ENCODE measurements at regions not wholly inside any gene's neighbourhood (a gene's known extent, or its start where the extent isn't known, plus 50 kb on each side); places are given as distances from the start of the nearest gene placed in this dataset.

DNA sequence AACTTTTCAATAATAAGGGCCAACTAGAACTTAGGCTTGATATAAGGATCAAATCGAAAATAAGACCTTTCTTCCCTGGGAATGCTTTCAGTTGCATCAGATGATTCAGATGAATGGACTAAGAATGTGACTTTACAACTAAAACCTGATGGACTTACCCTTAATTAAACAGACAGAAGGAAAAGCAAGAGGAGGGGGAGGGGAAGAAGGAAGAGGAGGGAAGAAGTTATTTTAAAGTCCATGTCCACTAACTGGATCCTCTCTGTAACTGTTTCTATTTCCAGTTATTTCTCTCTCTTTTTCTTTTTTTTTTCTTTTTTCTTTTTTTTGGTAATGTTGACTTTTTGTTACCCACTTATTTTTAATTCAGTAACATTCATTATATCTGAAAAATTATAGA, 486.0 kb downstream of the MAFB start:
- DNase-seq, result no peak

DNA sequence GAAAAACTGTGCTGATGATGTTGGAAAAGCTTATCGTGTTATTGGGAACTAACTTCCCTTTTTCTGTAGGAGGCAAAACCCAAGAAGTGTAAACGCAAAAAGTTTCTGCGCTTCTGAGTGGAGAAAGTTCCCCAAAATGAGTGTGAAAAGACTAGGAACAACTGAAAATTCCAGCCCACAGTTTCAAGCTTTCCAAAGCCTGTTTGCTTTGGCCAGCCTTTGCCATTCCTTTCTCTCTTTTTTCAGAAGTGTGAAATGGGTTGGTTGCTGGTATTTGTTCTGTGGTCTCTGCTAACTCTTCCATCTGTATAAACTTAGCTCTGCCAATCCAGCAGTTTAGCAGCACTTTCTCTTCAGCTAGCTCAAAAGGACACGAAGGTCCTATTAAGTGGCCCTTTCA, 491.3 kb downstream of the MAFB start:
- peak; percentile 44 for DNase-seq

DNA sequence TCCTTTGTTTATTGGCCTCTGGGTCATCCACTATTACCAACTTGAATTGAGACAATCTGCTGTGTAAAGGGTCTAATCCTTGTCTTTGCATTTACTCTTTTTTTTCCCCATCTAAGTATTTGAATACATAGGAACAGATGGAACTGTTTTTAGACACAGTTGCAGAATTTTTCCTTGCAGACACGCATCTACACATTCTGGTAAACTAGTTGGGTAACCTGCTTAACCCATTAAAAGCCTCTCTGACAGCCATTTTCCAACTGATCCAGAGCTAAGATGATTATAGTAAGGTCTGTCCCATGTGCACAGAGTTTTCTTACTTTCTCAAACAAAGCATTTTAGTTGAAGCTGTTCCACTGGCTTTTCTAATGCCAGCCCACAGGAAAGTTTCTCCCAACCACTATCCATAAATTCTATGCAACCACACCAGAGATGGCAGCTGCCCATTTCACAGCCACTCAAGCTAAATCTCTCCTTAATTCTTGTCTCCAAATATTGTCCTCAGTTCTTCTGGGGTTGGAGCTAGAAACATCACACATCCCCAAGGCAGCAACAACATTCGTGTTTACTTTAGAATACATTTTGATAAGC, 492.1 kb downstream of the MAFB start:
- no peak for DNase-seq

DNA sequence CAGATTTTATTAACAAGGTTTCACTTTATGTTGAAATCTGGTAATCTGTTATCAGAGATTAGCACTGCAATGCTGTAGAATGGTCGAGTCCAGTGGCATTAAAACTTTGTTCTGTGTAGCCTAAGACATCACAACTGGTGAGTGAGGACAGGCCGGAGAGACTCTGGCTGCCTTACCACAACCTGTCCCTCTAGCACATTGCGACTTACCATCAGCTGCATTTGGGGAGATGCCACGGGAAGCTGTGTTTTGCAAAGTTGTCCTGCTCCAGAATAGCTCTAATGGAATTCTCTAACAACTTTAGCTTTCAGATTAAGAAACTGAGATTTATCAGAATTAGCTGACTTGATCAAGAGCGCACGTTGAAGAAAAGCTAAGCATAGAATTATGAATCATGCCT, 493.3 kb downstream of the MAFB start:
- no peak for DNase-seq

DNA sequence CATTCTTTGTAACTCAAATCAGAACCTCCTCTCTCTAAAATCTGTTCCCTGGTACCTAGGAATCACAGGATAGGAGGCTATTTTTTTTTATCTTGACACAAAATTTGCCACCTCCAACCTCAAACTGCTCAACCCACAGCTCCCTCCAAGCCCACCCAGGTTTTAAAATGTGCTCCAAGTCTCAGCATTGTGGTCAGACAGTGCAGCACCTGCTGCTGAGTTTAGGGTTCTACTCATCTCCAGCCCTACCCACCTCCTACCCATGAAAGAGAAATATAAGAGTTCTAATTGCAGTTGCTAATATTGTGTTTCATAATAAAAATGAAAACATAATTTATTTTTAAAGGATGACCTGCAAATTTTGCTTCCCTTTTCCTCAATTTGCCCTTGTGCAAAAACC, 496.5 kb downstream of the MAFB start:
- DNase-seq, result no peak

DNA sequence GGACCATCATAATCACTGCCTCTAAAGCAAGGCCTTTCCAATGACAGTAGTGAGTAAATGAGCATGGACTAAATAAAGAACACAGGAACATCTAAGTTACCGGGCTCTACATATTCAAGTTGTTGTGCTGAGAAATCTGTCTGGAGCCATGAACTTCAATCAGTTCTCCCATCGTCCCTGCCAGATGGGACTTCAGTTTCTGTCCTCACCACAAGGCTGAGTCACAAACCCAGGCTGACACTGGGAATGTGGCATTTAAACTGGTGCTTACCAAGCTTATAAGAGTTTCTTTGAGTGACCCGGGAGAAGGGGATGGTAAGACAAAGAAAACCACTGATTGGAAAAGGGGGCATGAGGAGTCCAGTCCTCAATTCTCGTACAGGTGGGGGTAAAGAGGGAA, 497.0 kb downstream of the MAFB start:
- DNase-seq, result no peak

DNA sequence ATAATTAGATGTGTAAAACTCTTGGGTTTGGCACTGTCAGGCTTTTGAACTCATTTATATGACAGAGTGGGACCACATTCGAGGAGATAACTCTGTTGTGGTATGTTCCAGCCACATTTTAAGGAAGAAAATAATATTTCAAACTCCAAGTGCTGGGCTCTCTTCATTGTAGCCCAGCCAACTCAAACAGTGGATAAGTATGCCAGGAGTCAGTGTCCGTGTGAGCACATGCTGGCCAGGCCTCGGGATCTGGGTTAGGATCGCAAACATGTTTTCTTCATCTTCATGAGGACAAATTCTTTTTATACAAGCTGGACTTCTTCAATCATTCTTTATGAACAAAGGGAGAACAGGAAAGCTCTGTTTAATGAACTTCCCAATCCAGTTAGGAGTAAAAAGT, 497.5 kb downstream of the MAFB start:
- no peak for DNase-seq

DNA sequence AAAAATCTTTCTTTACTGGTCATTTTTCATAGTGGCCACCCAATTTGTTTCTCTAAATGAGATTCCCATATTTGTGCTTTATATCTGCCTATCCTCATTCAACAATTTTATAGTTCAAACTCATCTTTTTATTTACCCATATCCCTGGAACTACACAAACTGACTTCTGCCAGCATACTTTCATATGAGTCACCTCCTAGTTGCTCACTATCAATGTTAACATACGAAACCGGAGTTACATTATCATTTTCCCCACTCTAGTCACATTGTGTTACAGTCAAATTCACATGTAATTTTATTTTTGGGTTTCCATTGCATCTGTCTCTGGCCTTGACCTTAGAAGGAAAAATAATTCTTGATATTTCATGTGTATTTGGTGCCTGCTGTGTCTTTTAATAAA, 499.4 kb downstream of the MAFB start:
- no peak for DNase-seq

DNA sequence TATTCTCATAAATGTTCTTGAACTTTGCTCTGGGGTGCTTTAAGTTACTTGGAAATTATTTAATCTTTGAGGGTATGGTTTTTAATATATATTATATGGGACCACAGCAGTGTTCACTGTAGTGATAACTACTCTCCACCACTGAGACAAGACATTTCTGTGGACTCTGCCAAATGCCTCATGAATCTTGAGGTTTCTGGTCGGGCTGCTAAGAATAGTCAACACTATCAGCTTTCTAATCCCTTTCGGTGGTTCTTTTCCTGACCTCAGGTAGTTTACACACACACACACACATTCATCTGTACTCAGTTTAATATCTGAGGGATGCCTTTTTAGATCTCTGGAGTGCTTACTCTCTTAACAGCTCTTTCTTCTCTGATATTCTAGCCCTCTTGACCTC, 500.7 kb downstream of the MAFB start:
- no peak for DNase-seq

DNA sequence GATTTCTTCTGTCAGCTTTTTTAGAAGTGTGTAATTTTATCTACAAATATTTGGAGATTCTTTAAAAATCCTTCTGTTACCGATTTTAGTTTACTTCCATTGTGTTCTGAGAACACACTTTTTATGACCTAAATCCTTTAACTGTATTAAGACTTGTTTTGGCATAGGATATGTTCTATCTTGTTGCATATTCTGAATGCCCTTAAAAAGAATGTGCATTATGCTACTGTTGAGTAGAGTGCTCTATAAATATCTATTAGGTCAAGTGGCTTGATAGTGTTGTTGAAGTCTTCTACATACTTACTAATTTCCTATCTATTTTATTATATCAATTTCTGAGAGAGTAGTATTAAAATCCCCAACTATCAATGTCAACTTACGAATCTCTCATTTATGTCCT, 502.2 kb downstream of the MAFB start:
- no peak for DNase-seq

DNA sequence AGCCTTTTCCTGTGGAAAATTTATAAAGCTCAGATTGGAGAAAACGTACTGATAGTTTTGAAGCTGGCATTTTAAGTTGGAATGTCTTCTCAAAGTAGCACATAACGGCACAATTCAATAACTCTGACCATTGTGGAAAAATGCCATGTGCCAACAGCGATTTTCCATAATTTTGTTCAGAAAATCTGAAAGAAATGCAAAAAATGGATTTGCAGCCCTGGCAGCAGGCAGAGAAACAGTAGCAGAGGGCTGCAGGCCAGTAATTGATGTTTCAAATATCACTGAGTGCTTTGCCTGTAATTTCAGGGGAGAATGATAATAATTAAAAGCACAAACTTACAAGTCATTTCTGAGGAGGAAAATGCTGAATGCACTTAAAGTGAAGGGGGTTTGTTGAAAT, 507.4 kb downstream of the MAFB start:
- no peak for DNase-seq

DNA sequence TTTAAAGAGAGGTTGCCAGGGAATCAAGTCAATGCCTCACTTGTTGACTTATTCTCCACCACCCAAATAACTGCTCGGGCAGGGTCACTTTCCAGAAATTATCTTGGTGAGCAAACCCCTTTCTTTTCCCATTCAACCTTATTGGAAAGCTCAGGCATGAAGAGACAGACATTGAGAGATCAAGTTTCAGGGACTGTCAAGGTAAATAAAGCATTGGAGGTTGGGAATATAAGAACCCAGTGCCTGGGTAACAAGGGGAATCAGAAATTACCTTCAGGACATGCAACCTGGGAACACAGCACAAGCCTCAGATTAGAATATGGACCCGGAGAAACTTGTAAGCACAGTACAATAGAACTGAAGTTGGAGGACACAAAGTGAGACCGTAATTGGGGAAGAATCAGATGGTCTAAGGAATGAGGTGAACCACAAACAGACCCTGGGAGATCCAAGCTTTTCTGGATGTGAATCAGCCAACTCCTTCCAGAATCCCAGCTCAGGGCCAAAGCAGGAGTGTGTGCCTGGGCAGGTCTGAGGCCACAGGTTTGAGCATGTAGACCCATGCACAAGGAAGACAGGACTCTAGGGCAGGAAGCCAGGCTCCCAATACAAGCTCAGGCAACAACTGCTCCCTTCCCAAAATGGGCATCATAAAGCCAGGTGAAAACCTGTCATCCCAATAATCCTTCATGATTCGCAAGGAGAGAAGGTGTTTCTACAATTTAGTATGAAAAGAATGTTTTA, 512.8 kb downstream of the MAFB start:
- DNase-seq, result no peak

DNA sequence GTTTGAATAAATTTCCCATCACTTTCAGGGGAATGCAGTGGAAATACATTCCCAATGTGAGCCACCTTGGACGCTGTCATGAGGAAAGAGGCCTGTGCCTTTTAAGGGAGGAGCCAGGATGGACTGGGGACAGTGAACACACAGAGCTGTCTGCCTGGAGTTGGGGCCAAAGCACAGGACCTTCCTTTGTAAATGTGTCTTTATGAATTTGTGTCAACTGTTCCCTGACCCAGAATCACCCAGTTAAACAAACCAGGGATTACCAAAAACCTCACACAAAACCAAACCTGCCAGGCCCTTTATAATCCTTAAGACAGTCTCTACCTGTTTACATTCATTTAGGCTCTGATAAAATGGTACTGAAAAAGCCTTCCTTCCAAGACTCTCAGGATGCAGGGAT, 513.7 kb downstream of the MAFB start:
- DNase-seq, result no peak

DNA sequence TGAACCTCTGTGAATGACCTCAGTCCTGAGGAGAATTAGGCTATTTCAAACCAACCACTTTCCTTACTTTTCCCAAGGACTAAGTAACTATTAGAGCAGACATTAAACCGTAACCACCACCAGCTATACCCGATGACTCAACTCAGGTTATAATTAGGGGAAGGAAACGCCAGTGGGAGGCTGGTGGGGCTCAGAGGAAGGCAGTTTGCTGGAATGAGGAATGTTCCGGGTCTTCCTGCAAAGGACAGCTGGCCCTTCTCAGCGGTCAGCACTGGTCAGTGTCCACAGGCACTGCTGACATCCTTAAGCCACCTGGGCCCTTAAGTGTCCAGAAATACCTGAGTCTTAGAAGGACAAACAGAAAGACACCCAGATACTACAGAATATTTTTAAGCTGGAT, 515.2 kb downstream of the MAFB start:
- no peak for DNase-seq

DNA sequence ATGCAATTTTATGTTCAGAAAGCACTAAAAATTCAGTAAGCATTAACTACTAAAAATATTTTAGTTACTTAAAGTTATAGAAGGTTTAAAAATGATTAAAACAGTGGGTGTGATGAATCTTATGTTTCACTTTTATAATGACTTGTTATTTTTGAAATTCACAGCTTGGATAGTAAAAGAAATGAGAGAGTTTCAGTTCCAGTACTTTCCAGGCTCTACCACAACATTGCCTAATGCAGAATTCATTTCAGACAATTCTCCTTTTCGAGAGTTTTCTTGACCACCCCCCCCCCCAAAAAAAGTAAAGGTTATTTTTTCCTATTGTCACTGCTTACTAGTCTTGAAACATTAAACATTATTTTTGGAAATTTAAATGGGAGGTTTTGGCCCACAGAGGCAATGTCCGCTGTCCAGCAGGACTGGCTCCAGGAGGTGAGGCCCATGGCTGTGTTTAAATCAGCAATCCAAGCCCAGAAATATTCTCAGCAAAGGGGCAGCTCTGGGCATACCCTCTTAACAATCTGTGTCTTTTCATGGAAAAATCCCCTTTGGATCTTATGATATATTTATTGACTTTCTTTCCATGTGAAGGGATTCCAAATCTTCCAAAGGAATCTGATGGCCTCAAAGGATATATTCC, 519.9 kb downstream of the MAFB start:
- DNase-seq, result no peak

DNA sequence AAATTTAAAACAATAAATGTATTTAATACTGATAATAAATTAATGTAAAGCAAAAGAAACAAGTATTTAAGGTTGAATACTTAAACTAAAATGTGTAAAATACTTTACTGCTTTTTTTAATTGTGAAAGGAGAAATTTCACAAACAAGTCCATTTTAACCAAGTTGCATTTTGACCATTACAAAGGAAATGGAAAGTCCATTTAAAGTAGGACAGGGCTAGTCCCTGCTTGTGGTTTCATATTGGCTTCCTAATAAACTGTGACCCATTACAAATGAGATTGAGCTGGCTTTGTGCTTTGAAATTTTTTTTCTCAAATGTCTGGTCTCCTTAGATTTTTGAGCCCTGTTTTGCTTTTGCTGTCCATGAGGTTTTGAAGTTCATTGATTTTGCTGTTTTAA, 527.6 kb downstream of the MAFB start:
- DNase-seq, result no peak

DNA sequence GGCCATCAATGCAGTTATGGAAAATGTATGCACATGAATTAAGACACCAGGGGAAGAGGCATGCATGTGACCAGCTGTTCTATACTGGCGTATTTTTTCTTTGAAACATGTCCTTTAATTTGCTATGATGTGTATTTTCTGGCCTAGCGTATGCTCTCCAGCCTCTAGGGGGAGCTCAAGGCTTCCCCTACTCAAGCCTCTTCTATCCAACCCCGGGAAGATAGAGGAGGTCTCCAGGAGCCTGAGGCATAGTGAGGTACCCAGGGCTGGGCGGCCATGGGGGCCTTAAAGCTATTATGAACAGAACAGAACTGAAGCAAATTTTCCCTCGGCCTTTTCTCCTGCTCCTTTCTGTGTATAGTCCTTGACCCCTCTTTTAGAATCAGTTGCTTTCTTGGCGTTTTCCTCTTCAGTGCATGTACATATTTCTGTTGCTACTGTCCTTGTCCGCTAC, 528.9 kb downstream of the MAFB start:
- peak; percentile 48 for DNase-seq

DNA sequence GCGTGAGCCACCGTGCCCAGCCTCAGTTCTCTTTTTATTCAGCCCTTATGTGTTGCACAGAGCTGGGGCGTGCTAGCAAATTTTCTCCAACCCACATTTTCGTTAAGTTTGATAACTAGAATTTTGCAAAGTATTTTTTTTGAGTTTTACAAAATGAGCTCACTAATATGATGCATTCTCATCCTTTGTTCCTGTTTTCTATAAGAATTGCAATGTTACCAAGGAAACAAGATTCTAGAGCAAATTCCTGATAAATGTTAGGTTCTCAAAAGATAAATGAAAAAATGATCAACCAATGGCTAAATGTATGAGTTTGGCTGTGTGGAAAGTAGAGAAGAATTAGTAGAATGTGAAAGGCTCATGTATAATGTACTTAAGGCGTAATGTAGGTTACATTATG, 529.8 kb downstream of the MAFB start:
- no peak for DNase-seq

DNA sequence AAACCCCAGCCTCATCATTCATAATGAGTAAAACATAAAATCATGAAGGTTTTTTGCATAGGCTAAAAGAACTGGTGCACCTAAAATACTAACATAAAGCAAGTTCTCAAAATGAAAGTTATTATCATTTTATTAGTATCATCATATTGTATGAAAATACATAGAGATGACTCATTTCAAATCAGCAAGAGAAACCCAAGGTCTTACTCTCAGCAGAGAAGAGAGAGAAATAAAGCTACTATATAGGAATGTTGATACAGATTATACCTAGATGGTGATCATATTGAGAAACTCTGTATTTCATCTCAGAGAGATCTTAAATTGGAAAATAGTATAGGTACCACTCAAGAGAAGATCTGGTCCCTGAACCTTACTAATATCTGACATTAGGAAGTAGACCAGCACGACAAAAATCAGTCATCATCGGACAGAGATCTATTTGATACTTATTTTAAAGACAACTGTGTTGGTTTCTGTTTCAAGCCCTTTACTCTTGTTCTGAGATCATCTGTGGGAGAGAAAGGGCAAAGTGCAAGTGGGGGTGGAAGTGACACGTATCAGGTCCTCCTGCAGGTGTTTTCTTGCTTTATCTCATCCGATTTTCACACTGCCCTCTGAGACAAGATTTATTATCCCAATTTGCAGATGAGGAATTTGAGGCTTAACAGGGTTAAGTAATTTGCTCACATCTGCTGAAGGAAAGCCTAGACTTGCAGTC, 532.3 kb downstream of the MAFB start:
- DNase-seq, result no peak

DNA sequence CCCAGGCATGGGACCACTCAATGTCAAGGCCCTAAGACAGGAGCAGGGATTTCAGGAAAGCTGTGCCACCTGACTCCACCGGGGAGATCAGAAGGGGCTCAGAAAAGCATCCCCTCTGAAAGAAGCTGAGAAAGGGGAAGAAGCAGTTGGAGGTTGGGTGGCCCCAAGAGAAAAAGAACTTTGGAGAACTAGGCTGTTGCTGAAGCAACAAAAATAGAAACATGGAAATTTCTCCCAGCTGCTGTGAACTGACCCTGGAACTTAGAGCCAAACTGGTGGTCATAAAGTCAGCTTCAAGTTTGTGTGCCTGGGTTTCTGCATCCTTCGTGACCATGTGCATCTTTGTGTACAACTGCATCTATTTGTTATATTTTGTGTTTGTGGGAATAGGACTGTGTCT, 534.5 kb downstream of the MAFB start:
- DNase-seq, result no peak

DNA sequence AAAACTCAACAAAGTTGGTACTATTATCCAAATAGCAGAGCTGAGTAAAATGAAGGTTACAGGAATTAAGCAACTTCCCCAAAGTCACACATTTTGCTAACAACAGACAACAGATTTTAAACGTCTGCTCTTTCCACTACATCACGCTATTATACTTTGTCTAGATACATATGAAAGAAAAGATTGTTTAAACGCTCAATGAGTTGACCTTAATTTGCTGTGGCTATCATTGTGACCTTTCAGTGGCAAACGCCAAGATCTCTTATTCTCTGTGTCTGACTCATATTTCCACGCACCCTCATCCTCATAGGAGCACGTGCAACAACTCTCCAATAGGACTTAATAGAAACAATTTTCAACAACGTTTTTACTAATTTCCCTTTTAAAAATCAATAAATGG, 540.1 kb downstream of the MAFB start:
- no peak for DNase-seq

DNA sequence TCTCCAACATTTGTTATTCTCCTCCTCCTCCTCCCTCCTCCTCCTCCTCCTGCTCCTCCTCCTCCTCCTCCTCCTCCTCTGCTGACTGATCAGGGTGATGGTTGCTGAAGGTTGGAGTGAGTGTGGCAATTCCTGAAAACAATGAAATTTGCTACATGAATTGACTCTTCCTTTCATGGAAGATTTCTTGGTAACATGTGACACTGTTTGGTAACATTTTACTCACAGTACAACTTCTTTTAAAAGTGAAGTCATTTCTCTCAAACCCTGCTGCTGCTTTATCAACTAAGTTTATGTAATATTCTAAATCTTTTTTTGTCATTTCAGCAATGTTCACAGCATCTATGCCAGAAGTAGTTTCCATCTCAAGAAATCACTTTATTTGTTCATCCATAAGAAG, 543.0 kb downstream of the MAFB start:
- no peak for DNase-seq

DNA sequence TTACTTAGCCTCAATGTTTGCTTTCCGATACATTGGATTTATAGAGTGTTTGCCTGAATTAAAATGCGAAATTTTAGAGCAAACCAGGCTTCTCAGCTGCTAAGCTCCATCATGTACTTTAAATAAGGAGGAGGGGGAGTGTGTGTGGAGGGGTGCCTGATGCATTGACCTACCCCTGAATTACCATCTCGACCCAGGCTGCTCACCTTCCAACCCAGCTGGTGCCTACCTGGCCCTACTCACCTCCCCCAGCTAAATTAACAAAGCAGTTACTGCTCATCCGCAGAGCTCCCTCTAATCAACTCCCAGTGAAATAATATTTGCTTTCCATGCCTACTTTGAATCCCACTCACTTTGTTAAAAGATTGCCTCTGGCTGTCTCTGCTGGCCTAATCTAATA, 544.5 kb downstream of the MAFB start:
- DNase-seq, result no peak

DNA sequence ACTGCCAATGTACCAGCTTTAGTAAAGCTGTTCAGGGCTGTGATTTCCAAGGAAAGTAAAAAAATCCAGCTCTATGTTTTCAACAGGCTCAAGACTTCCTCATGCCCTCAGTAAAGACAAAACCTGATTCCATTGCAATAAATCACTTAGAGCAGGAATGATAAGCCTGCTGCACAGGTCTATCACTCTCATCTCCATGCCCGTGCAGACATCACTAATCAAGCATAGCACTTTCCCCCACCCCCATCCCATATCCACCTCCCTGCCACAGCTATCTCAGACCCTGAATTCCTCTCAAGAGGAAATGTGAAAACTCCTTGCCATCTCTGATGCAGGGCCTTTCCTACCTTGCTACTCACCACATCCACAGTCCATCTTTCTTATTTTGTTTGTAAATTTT, 554.9 kb downstream of the MAFB start:
- DNase-seq, result no peak

All from right forelimb (tissue), 1 donor.